NB4 (cell line): ENCODE measurements at regions not wholly inside any gene's neighbourhood (a gene's known extent, or its start where the extent isn't known, plus 50 kb on each side); places are given as distances from the start of the nearest gene placed in this dataset.

ENCODE experiments used
- DNase-seq: peaks from one replicate; pipeline ENCODE4 v3.0.0; 2010; ENCODE audit warnings: low read depth
- H3K4me3 ChIP-seq: one replicate; pipeline ENCODE4 v1.5.1; 2011; ENCODE audit warnings: mild to moderate bottlenecking, low read depth, low read length, moderate library complexity
- MYC ChIP-seq: IDR thresholded peaks from 2 replicates; pipeline ENCODE4 v1.6.1; 2011; ENCODE audit warnings: low read depth, low read length
- POLR2A ChIP-seq: IDR thresholded peaks from 2 replicates; pipeline ENCODE4 v1.6.1; 2011; ENCODE audit warnings: mild to moderate bottlenecking; ENCODE audit not compliant: insufficient read length; ENCODE audit errors: extremely low read depth
- TF ChIP-seq, protein P1 (sequence below): IDR thresholded peaks from one replicate; pipeline ENCODE4 v1.5.1; 2012; ENCODE audit warnings: low read depth, low read length
- TF ChIP-seq, protein P2 (sequence below): IDR thresholded peaks from 2 replicates; pipeline ENCODE4 v1.6.1; 2011; ENCODE audit warnings: low read depth, low read length

DNA sequence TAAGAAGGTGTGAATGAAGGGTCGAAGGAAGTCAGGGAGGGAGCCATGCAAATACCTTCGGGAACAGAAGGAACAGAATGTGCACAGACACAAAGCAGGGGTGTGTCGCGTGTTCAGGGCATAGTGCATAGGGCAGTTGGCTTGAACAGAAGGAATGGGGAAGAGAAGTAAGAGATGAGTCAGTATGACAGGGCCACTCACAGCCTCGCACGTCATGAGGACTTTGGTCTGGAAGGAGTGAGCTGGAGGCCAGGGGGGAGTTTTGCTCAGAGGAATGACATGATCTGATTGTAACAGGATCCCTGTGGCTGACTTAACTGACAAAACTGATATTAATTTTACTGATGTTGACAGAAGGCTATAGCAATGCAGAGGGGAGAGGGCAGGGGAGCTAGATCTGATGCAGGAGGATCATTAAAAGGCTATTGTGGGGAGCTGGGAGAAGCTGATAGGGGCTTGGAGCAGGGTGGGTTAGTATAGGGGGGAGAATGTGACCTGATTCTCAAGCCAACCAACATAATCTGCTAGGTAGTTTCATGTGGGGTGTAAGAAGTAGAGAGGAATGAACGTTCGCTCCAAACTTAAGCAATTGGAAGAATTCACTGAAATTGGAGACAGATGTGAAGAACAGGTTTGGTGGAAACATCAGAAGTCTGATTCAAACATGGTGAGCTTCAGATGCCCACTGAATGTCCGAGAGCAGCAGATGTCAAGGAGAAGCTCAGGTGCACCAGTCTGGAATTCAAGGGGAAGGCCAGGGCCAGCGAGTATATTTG lies 60.4 kb upstream of the COPS8 start:
- peak; percentile 11 for DNase-seq
- TF ChIP-seq, protein P1, sequence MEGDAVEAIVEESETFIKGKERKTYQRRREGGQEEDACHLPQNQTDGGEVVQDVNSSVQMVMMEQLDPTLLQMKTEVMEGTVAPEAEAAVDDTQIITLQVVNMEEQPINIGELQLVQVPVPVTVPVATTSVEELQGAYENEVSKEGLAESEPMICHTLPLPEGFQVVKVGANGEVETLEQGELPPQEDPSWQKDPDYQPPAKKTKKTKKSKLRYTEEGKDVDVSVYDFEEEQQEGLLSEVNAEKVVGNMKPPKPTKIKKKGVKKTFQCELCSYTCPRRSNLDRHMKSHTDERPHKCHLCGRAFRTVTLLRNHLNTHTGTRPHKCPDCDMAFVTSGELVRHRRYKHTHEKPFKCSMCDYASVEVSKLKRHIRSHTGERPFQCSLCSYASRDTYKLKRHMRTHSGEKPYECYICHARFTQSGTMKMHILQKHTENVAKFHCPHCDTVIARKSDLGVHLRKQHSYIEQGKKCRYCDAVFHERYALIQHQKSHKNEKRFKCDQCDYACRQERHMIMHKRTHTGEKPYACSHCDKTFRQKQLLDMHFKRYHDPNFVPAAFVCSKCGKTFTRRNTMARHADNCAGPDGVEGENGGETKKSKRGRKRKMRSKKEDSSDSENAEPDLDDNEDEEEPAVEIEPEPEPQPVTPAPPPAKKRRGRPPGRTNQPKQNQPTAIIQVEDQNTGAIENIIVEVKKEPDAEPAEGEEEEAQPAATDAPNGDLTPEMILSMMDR, result no peak
- TF ChIP-seq POLR2A (no peak), MYC (no peak)
- TF ChIP-seq, protein P2, sequence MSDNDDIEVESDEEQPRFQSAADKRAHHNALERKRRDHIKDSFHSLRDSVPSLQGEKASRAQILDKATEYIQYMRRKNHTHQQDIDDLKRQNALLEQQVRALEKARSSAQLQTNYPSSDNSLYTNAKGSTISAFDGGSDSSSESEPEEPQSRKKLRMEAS, result no peak

GRCh38 chr2:237026981-237027711 lies 58.5 kb upstream of the COPS8 start:
- peak; percentile 66 for DNase-seq
- H3K4me3 ChIP-seq, result no peak overlapping the region
- TF ChIP-seq, protein P1, result peak; percentile 79
- TF ChIP-seq, protein P2, result no peak

More for the DNA sequence above, 60.4 kb upstream of the COPS8 start:
- H3K4me3 ChIP-seq, result no peak overlapping the region

- no peak for DNase-seq
- no peak overlapping the region for H3K4me3 ChIP-seq
- no peak for TF ChIP-seq POLR2A
- TF ChIP-seq MYC, result no peak
- TF ChIP-seq, protein P1, result no peak
- TF ChIP-seq, protein P2, result no peak
These were observed 58.0 kb upstream of the COPS8 start for GRCh38 chr2:237027712-237028029.

- no peak for DNase-seq
These were observed 55.3 kb upstream of the COPS8 start for GRCh38 chr2:237030382-237030781.

GRCh38 chr2:237033536-237034060 lies 52.1 kb upstream of the COPS8 start:
- no peak for TF ChIP-seq POLR2A
- TF ChIP-seq, protein P2, result no peak
- H3K4me3 ChIP-seq, result no peak overlapping the region
- DNase-seq, result no peak

More at GRCh38 chr2:237030382-237030781, 55.3 kb upstream of the COPS8 start:
- TF ChIP-seq, protein P2, result no peak
- TF ChIP-seq POLR2A (no peak), MYC (no peak)
- TF ChIP-seq, protein P1, result no peak
- H3K4me3 ChIP-seq, result no peak overlapping the region

- no peak for DNase-seq
- TF ChIP-seq, protein P2, result no peak
- no peak for TF ChIP-seq POLR2A
- TF ChIP-seq, protein P1, result no peak
- TF ChIP-seq MYC, result no peak
These were observed 49.8 kb upstream of the COPS8 start for GRCh38 chr2:237035781-237036475.

More at GRCh38 chr2:237035781-237036475, 49.8 kb upstream of the COPS8 start:
- no peak overlapping the region for H3K4me3 ChIP-seq
